Osteoblast (primary cell): ENCODE measurements at regions not wholly inside any gene's neighbourhood (a gene's known extent, or its start where the extent isn't known, plus 50 kb on each side); places are given as distances from the start of the nearest gene placed in this dataset. TPM values are rescaled to one million over a fixed set of nuclear protein-coding genes. Genes with fewer than 3 reads are reported as not detected.

Experiments used
- DNase-seq: peaks from one replicate; pipeline ENCODE4 v3.0.0; 2011; ENCODE audit warnings: low spot score, mixed read lengths; ENCODE audit not compliant: insufficient read length; ENCODE audit errors: missing footprints
- H2AFZ ChIP-seq: 2 replicates; pipeline ENCODE4 v1.6.0; 2011; ENCODE audit warnings: mild to moderate bottlenecking, low read length
- H3K27ac ChIP-seq: 2 replicates; pipeline ENCODE4 v1.5.1; 2011; ENCODE audit warnings: mild to moderate bottlenecking, low read depth, low read length, moderate library complexity
- H3K27me3 ChIP-seq: 2 replicates; pipeline ENCODE4 v1.6.0; 2012; ENCODE audit warnings: mild to moderate bottlenecking, control low read depth, inconsistent platforms, low read length, moderate library complexity; ENCODE audit not compliant: insufficient read depth
- H3K36me3 ChIP-seq: 2 replicates; pipeline ENCODE4 v1.5.1; 2011; ENCODE audit warnings: mild to moderate bottlenecking, low read length, control low read depth, moderate library complexity; ENCODE audit not compliant: insufficient read depth
- H3K4me1 ChIP-seq: 2 replicates; pipeline ENCODE4 v1.5.1; 2011; ENCODE audit warnings: mild to moderate bottlenecking, low read length, control low read depth, moderate library complexity; ENCODE audit not compliant: insufficient read depth
- H3K4me2 ChIP-seq: 2 replicates; pipeline ENCODE4 v1.6.0; 2011; ENCODE audit warnings: mild to moderate bottlenecking, low read length; ENCODE audit not compliant: insufficient read depth
- H3K4me3 ChIP-seq: fragments of 200-600 bp; sonication (generic); 3 replicates; pipeline ENCODE4 v1.5.1; 2012; ENCODE audit warnings: mild to moderate bottlenecking, low read length, inconsistent platforms; ENCODE audit not compliant: insufficient read depth
- H3K79me2 ChIP-seq: 2 replicates; pipeline ENCODE4 v1.6.0; 2012; ENCODE audit warnings: mild to moderate bottlenecking, low read length, control low read depth, inconsistent platforms; ENCODE audit not compliant: insufficient read depth
- H3K9me3 ChIP-seq: 2 replicates; pipeline ENCODE4 v1.5.1; 2011; ENCODE audit warnings: low read depth, low read length, control low read depth
- H4K20me1 ChIP-seq: 2 replicates; pipeline ENCODE4 v1.6.0; 2012; ENCODE audit warnings: mild to moderate bottlenecking, low read length, control low read depth; ENCODE audit not compliant: insufficient read depth
- CTCF ChIP-seq: IDR thresholded peaks from 2 replicates; pipeline ENCODE4 v1.5.1; 2011; ENCODE audit warnings: mild to moderate bottlenecking, low read depth, low read length, moderate library complexity; ENCODE audit errors: extremely low read depth
- small RNA-seq: library from RNA; depleted of rRNA; stranded (forward); fragments of <200 nt; gene quantifications from one replicate; pipeline ENCODE3, GENCODE V24; 2012

GRCh38 chr7:63112764-63113712, 885.6 kb upstream of the ZNF722 start:
- no peak overlapping the region for H2AFZ ChIP-seq
- H3K4me3 ChIP-seq, result no peak overlapping the region
- peak; percentile 81 for DNase-seq
- no peaks in the 10 kb centered on the region for H3K36me3 ChIP-seq
- no peak overlapping the region for H3K27ac ChIP-seq
- no peak for TF ChIP-seq CTCF
- no peaks in the 10 kb centered on the region for H4K20me1 ChIP-seq
- no peaks in the 10 kb centered on the region for H3K4me1 ChIP-seq
- H3K79me2 ChIP-seq, result no peaks in the 10 kb centered on the region
- no peak overlapping the region for H3K4me2 ChIP-seq
- H3K9me3 ChIP-seq, result no peaks in the 10 kb centered on the region
- H3K27me3 ChIP-seq, result no peaks in the 10 kb centered on the region

DNA sequence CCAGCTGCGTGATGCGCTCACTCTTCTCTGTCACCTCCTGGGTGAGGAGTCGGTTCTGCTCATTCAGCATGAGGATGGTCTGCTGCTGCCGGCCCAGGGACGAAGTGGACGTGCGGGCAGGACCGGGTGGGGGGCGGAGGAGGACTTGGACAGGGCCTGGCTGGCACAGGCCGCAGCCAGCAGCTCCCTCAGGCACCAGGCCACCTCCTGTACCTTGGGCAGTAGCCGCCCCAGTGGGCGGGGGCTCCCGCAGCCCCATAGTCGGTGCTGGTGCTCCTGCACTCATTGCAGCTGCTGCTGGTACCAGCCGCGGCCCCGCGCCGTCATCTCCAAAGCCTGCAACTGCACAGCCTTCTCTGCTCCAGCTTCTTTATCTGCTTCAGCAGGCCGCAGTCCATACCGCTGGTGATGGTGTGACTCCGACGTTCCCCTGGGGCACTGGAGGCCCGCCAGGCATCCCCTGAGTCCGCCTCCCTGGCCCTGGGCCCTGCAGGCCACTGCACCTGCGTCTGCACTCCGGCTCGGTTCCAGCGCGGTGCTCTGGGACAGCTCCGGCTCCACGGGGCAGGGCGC, 884.9 kb upstream of the ZNF722 start:
- H3K9me3 ChIP-seq, result no peaks in the 10 kb centered on the region
- H3K4me2 ChIP-seq, result no peak overlapping the region
- no peak for DNase-seq
- H3K4me1 ChIP-seq, result no peaks in the 10 kb centered on the region
- H3K27ac ChIP-seq, result no peak overlapping the region
- no peaks in the 10 kb centered on the region for H4K20me1 ChIP-seq
- H3K27me3 ChIP-seq, result no peaks in the 10 kb centered on the region
- no peaks in the 10 kb centered on the region for H3K36me3 ChIP-seq
- TF ChIP-seq CTCF, result no peak
- H3K79me2 ChIP-seq, result no peaks in the 10 kb centered on the region
- no peak overlapping the region for H2AFZ ChIP-seq
- H3K4me3 ChIP-seq, result no peak overlapping the region

GRCh38 chr7:63114371-63114985, 884.2 kb upstream of the ZNF722 start:
- no peak overlapping the region for H2AFZ ChIP-seq
- H3K9me3 ChIP-seq, result no peaks in the 10 kb centered on the region

More at GRCh38 chr7:63114371-63114985, 884.2 kb upstream of the ZNF722 start:
- Histone ChIP-seq H3K27ac (no peak overlapping the region), H3K4me2 (no peak overlapping the region), H4K20me1 (no peaks in the 10 kb centered on the region), H3K27me3 (no peaks in the 10 kb centered on the region), H3K36me3 (no peaks in the 10 kb centered on the region), H3K79me2 (no peaks in the 10 kb centered on the region), H3K4me1 (no peaks in the 10 kb centered on the region), H3K4me3 (no peak overlapping the region)
- no peak for TF ChIP-seq CTCF
- no peak for DNase-seq

Small RNA genes lying in the stretch of these regions (small RNA-seq; reads per million reads assigned to genes)
- not detected for gene RNU6-417P
